ENCODE measurements at regions not wholly inside any gene's neighbourhood (a gene's known extent, or its start where the extent isn't known, plus 50 kb on each side); places are given as distances from the start of the nearest gene placed in this dataset.

- TF ChIP-seq EZH2 (IDR thresholded peaks at IDR 0.05; ENCODE audit: borderline replicate concordance, insufficient read depth, low read length, poor library complexity, severe bottlenecking) (no peak), CTCF (IDR thresholded peaks at IDR 0.05; ENCODE audit: poor library complexity, severe bottlenecking) (no peak), POLR2AphosphoS5 (IDR thresholded peaks at IDR 0.05) (no peak), REST (IDR thresholded peaks at IDR 0.05; ENCODE audit: borderline replicate concordance) (no peak), TAF1 (IDR thresholded peaks at IDR 0.05; ENCODE audit: low read depth) (no peak), EP300 (conservative IDR thresholded peaks at IDR 0.05; ENCODE audit: poor library complexity, severe bottlenecking) (no peak)
These were observed 129.2 kb downstream of the FAM43A start for GRCh38 chr3:194814878-194815357.
